ENCODE measurements at regions not wholly inside any gene's neighbourhood (a gene's known extent, or its start where the extent isn't known, plus 50 kb on each side); places are given as distances from the start of the nearest gene placed in this dataset.

DNA sequence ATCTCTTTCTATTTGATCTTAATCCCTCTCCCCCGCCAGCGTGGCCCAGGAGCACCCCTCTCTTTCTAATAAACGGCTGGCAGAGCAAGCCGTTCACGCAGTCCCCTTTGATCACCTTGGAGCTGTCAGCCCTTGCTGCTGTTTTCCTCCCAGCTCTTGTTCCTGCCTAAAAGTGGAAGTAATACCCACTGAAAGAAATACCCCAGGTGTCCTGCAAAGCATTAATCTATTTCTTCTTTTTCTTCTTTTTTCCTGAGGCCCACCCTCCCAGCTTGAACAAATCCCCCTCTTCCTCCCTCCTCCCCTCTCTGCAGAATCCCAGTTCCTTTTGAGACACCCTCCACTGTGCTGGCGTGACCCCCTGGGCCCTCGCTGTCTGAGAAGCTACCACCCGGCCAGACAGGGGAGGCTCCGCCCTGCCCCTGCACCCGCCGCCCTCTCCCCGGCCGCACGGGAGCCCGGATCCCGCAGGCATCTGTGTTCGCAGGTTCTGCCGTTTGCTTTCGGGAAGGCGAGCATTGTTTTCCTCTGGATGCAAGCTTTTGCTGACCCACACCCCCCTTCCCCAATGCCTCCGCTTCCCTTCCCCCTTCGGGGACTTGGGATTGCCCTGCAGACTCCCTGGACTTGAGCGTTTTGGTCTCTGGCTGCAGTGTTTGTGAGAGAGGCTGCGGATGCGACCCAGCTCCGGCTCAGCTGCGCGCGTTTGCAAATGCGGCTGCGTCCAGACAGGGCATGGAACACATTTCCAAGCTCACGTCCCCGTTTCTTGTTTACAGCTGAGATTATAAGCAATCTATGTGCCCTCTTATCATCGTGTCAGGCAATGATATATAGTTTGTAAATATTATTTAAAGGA is 631.5 kb downstream of the NYAP2 start (continued):
- TF ChIP-seq ZNF83 (CRISPR knock-in tag; IDR thresholded peaks at IDR 0.05; ENCODE audit: borderline replicate concordance) = 0 out of 2 replicates have a peak, but pooled peaks have one; percentile 32
- peak; percentile 75 for TF ChIP-seq BCL6 (CRISPR knock-in tag; IDR thresholded peaks at IDR 0.05)
- TF ChIP-seq, protein P1, sequence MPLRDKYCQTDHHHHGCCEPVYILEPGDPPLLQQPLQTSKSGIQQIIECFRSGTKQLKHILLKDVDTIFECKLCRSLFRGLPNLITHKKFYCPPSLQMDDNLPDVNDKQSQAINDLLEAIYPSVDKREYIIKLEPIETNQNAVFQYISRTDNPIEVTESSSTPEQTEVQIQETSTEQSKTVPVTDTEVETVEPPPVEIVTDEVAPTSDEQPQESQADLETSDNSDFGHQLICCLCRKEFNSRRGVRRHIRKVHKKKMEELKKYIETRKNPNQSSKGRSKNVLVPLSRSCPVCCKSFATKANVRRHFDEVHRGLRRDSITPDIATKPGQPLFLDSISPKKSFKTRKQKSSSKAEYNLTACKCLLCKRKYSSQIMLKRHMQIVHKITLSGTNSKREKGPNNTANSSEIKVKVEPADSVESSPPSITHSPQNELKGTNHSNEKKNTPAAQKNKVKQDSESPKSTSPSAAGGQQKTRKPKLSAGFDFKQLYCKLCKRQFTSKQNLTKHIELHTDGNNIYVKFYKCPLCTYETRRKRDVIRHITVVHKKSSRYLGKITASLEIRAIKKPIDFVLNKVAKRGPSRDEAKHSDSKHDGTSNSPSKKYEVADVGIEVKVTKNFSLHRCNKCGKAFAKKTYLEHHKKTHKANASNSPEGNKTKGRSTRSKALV (CRISPR knock-in tag; IDR thresholded peaks at IDR 0.05) = peak; percentile 81
- TF ChIP-seq ISX (CRISPR knock-in tag; conservative IDR thresholded peaks at IDR 0.05) = 0 out of 2 replicates have a peak, but pooled peaks have one; percentile 26
- TF ChIP-seq SATB2 (CRISPR knock-in tag; IDR thresholded peaks at IDR 0.05) = 0 out of 2 replicates have a peak, but pooled peaks have one; percentile 40
- no peak for TF ChIP-seq CC2D1A (CRISPR knock-in tag; IDR thresholded peaks at IDR 0.05)
- no peak; the same call in 1 of the 2 replicates for TF ChIP-seq LCORL (IDR thresholded peaks at IDR 0.05)
- peak; percentile 92 for TF ChIP-seq LCORL (CRISPR knock-in tag; IDR thresholded peaks at IDR 0.05)
- peak; percentile 90 for TF ChIP-seq ZNF605 (CRISPR knock-in tag; IDR thresholded peaks at IDR 0.05)
- TF ChIP-seq, protein P2, sequence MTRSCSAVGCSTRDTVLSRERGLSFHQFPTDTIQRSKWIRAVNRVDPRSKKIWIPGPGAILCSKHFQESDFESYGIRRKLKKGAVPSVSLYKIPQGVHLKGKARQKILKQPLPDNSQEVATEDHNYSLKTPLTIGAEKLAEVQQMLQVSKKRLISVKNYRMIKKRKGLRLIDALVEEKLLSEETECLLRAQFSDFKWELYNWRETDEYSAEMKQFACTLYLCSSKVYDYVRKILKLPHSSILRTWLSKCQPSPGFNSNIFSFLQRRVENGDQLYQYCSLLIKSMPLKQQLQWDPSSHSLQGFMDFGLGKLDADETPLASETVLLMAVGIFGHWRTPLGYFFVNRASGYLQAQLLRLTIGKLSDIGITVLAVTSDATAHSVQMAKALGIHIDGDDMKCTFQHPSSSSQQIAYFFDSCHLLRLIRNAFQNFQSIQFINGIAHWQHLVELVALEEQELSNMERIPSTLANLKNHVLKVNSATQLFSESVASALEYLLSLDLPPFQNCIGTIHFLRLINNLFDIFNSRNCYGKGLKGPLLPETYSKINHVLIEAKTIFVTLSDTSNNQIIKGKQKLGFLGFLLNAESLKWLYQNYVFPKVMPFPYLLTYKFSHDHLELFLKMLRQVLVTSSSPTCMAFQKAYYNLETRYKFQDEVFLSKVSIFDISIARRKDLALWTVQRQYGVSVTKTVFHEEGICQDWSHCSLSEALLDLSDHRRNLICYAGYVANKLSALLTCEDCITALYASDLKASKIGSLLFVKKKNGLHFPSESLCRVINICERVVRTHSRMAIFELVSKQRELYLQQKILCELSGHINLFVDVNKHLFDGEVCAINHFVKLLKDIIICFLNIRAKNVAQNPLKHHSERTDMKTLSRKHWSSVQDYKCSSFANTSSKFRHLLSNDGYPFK (CRISPR knock-in tag; IDR thresholded peaks at IDR 0.05; ENCODE audit: borderline replicate concordance) = peak; percentile 89; the same call in 1 of the 2 replicates
- peak; percentile 41; the same call in 1 of the 2 replicates for TF ChIP-seq ZNF556 (CRISPR knock-in tag; IDR thresholded peaks at IDR 0.05; ENCODE audit: borderline replicate concordance)
- no peak for TF ChIP-seq SETDB1 (CRISPR knock-in tag; IDR thresholded peaks at IDR 0.05; ENCODE audit: borderline replicate concordance)
- TF ChIP-seq ZMYM3 (CRISPR knock-in tag; IDR thresholded peaks at IDR 0.05) = peak; percentile 89
- TF ChIP-seq, protein P3, sequence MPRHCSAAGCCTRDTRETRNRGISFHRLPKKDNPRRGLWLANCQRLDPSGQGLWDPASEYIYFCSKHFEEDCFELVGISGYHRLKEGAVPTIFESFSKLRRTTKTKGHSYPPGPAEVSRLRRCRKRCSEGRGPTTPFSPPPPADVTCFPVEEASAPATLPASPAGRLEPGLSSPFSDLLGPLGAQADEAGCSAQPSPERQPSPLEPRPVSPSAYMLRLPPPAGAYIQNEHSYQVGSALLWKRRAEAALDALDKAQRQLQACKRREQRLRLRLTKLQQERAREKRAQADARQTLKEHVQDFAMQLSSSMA (CRISPR knock-in tag; IDR thresholded peaks at IDR 0.05) = 0 out of 2 replicates have a peak, but pooled peaks have one; percentile 52
- no peak for TF ChIP-seq ZNF550 (CRISPR knock-in tag; IDR thresholded peaks at IDR 0.05; ENCODE audit: borderline replicate concordance)
- no peak; the same call in 1 of the 2 replicates for TF ChIP-seq RFXAP (CRISPR knock-in tag; IDR thresholded peaks at IDR 0.05; ENCODE audit: borderline replicate concordance)
- TF ChIP-seq RARA (CRISPR knock-in tag; IDR thresholded peaks at IDR 0.05) = peak; percentile 37
- TF ChIP-seq ZNF614 (CRISPR knock-in tag; IDR thresholded peaks at IDR 0.05; ENCODE audit: borderline replicate concordance) = peak; percentile 50; the same call in 1 of the 2 replicates
- TF ChIP-seq ZNF777 (CRISPR knock-in tag; IDR thresholded peaks at IDR 0.05) = no peak
- TF ChIP-seq, protein P4, sequence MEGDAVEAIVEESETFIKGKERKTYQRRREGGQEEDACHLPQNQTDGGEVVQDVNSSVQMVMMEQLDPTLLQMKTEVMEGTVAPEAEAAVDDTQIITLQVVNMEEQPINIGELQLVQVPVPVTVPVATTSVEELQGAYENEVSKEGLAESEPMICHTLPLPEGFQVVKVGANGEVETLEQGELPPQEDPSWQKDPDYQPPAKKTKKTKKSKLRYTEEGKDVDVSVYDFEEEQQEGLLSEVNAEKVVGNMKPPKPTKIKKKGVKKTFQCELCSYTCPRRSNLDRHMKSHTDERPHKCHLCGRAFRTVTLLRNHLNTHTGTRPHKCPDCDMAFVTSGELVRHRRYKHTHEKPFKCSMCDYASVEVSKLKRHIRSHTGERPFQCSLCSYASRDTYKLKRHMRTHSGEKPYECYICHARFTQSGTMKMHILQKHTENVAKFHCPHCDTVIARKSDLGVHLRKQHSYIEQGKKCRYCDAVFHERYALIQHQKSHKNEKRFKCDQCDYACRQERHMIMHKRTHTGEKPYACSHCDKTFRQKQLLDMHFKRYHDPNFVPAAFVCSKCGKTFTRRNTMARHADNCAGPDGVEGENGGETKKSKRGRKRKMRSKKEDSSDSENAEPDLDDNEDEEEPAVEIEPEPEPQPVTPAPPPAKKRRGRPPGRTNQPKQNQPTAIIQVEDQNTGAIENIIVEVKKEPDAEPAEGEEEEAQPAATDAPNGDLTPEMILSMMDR (CRISPR knock-in tag; IDR thresholded peaks at IDR 0.05) = no peak
- 0 out of 2 replicates have a peak, but pooled peaks have one; percentile 19 for TF ChIP-seq SP140L (CRISPR knock-in tag; IDR thresholded peaks at IDR 0.05; ENCODE audit: borderline replicate concordance)
